ENCODE measurements at regions not wholly inside any gene's neighbourhood (a gene's known extent, or its start where the extent isn't known, plus 50 kb on each side); places are given as distances from the start of the nearest gene placed in this dataset.

DNA sequence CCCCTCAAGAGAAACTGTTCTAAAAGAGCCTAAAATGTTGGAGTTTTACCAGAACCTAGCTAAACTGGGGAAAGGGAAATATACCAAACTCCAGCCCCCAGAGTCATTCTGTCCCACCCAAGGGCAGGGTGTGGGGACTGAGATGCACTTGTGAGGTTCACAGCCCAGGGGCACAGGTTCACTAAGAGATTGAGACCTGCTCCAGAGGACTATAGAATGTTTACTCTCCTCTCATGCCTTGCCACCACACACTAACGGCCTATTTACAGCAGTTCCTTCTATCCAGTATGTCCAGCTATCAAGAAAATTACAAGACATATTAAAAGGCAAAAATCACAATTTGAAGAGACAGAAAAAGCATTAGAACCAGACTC is 60.6 kb upstream of the PARP11 start:
- H3K27ac ChIP-seq (ENCODE audit: low read length) = no peak overlapping the region
- H3K4me3 ChIP-seq (ENCODE audit: low read length) = no peak overlapping the region
- H3K79me2 ChIP-seq (replicated peaks; ENCODE audit: insufficient read depth, low read length) = no peaks in the 10 kb centered on the region
- no peaks in the 10 kb centered on the region for H3K9me3 ChIP-seq (ENCODE audit: low read length)
- no peak overlapping the region for H3K4me2 ChIP-seq (ENCODE audit: low read length)
- H3K9ac ChIP-seq (ENCODE audit: low read length) = no peak overlapping the region
- H3K9me2 ChIP-seq (ENCODE audit: insufficient read depth, low read length) = no peaks in the 10 kb centered on the region
- H2AFZ ChIP-seq (ENCODE audit: low read depth, low read length) = no peak overlapping the region
- no peaks in the 10 kb centered on the region for H3K36me3 ChIP-seq (ENCODE audit: insufficient read depth, low read length)
- H4K20me1 ChIP-seq (ENCODE audit: insufficient read depth) = no peaks in the 10 kb centered on the region
- TF ChIP-seq RAD21 (conservative IDR thresholded peaks at IDR 0.05) (no peak), SMC3 (conservative IDR thresholded peaks at IDR 0.05; ENCODE audit: poor library complexity) (no peak), POLR2AphosphoS5 (IDR thresholded peaks at IDR 0.05) (no peak), MXI1 (conservative IDR thresholded peaks at IDR 0.05; ENCODE audit: poor library complexity, severe bottlenecking) (no peak), TAF1 (IDR thresholded peaks at IDR 0.05; ENCODE audit: low read depth) (no peak), EP300 (conservative IDR thresholded peaks at IDR 0.05; ENCODE audit: poor library complexity, severe bottlenecking) (no peak), EZH2 (IDR thresholded peaks at IDR 0.05; ENCODE audit: borderline replicate concordance, insufficient read depth, low read length, poor library complexity, severe bottlenecking) (no peak)
- TF ChIP-seq, protein P1, sequence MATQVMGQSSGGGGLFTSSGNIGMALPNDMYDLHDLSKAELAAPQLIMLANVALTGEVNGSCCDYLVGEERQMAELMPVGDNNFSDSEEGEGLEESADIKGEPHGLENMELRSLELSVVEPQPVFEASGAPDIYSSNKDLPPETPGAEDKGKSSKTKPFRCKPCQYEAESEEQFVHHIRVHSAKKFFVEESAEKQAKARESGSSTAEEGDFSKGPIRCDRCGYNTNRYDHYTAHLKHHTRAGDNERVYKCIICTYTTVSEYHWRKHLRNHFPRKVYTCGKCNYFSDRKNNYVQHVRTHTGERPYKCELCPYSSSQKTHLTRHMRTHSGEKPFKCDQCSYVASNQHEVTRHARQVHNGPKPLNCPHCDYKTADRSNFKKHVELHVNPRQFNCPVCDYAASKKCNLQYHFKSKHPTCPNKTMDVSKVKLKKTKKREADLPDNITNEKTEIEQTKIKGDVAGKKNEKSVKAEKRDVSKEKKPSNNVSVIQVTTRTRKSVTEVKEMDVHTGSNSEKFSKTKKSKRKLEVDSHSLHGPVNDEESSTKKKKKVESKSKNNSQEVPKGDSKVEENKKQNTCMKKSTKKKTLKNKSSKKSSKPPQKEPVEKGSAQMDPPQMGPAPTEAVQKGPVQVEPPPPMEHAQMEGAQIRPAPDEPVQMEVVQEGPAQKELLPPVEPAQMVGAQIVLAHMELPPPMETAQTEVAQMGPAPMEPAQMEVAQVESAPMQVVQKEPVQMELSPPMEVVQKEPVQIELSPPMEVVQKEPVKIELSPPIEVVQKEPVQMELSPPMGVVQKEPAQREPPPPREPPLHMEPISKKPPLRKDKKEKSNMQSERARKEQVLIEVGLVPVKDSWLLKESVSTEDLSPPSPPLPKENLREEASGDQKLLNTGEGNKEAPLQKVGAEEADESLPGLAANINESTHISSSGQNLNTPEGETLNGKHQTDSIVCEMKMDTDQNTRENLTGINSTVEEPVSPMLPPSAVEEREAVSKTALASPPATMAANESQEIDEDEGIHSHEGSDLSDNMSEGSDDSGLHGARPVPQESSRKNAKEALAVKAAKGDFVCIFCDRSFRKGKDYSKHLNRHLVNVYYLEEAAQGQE (IDR thresholded peaks at IDR 0.05; ENCODE audit: borderline replicate concordance) = no peak
- TF ChIP-seq, protein P2, sequence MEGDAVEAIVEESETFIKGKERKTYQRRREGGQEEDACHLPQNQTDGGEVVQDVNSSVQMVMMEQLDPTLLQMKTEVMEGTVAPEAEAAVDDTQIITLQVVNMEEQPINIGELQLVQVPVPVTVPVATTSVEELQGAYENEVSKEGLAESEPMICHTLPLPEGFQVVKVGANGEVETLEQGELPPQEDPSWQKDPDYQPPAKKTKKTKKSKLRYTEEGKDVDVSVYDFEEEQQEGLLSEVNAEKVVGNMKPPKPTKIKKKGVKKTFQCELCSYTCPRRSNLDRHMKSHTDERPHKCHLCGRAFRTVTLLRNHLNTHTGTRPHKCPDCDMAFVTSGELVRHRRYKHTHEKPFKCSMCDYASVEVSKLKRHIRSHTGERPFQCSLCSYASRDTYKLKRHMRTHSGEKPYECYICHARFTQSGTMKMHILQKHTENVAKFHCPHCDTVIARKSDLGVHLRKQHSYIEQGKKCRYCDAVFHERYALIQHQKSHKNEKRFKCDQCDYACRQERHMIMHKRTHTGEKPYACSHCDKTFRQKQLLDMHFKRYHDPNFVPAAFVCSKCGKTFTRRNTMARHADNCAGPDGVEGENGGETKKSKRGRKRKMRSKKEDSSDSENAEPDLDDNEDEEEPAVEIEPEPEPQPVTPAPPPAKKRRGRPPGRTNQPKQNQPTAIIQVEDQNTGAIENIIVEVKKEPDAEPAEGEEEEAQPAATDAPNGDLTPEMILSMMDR (IDR thresholded peaks at IDR 0.05; ENCODE audit: poor library complexity, severe bottlenecking) = no peak
- no peaks in the 10 kb centered on the region for H3F3A ChIP-seq (ENCODE audit: insufficient read depth, low read length, poor library complexity, severe bottlenecking)
- H3K27me3 ChIP-seq (ENCODE audit: insufficient read depth, low read depth, low read length) = no peaks in the 10 kb centered on the region

DNA sequence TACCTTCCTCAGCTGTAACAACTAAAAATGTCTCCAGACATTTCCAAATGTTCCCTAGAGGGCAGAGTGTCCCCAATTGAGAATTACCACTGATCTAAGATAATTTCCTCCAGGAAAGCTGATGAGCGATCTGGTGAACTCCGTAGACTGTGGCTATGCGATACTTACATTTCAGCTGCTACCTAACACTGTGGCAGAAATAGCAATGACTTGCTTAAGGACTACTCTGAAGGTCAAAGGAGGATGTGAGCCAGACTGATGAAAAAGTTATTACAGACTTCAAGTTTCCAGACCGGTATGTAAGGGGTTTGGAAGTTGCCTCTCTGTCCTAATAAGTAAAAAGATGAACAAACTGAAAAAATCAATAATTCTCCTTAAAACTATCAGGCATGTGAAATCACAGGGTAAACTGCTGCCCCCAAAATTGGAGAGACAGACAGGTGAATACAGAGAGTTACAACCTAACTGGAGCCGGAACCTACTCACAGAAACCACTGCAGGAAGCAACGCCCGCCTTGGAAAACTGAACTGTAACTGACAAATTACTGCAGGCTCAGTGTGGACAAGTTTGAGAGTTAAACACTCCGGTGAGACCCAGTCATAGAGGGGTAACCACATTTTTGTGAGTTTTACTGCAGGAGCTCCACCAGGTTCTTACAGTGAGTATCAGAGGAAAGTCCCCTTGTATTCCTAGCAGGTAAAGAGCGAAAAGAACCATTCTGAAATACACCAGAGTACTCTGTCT is 60.0 kb upstream of the PARP11 start:
- Histone ChIP-seq H3K9ac (ENCODE audit: low read length) (no peak overlapping the region), H3K9me3 (ENCODE audit: low read length) (no peaks in the 10 kb centered on the region), H3K27me3 (ENCODE audit: insufficient read depth, low read depth, low read length) (no peaks in the 10 kb centered on the region), H3K27ac (ENCODE audit: low read length) (no peak overlapping the region), H2AFZ (ENCODE audit: low read depth, low read length) (no peak overlapping the region), H3K79me2 (replicated peaks; ENCODE audit: insufficient read depth, low read length) (no peaks in the 10 kb centered on the region), H3K36me3 (ENCODE audit: insufficient read depth, low read length) (no peaks in the 10 kb centered on the region), H3F3A (ENCODE audit: insufficient read depth, low read length, poor library complexity, severe bottlenecking) (no peaks in the 10 kb centered on the region), H3K9me2 (ENCODE audit: insufficient read depth, low read length) (no peaks in the 10 kb centered on the region), H4K20me1 (ENCODE audit: insufficient read depth) (no peaks in the 10 kb centered on the region), H3K4me3 (ENCODE audit: low read length) (no peak overlapping the region), H3K4me2 (ENCODE audit: low read length) (no peak overlapping the region)
- TF ChIP-seq RAD21 (conservative IDR thresholded peaks at IDR 0.05) = no peak
- TF ChIP-seq TAF1 (IDR thresholded peaks at IDR 0.05; ENCODE audit: low read depth) = no peak
- no peak for TF ChIP-seq MXI1 (conservative IDR thresholded peaks at IDR 0.05; ENCODE audit: poor library complexity, severe bottlenecking)
- TF ChIP-seq POLR2AphosphoS5 (IDR thresholded peaks at IDR 0.05) = no peak
- TF ChIP-seq SMC3 (conservative IDR thresholded peaks at IDR 0.05; ENCODE audit: poor library complexity) = no peak
- TF ChIP-seq EP300 (conservative IDR thresholded peaks at IDR 0.05; ENCODE audit: poor library complexity, severe bottlenecking) = no peak
- TF ChIP-seq EZH2 (IDR thresholded peaks at IDR 0.05; ENCODE audit: borderline replicate concordance, insufficient read depth, low read length, poor library complexity, severe bottlenecking) = no peak
- TF ChIP-seq, protein P2 (IDR thresholded peaks at IDR 0.05; ENCODE audit: poor library complexity, severe bottlenecking) = no peak
- TF ChIP-seq, protein P1 (IDR thresholded peaks at IDR 0.05; ENCODE audit: borderline replicate concordance) = no peak
